ENCODE measurements at regions not wholly inside any gene's neighbourhood (a gene's known extent, or its start where the extent isn't known, plus 50 kb on each side); places are given as distances from the start of the nearest gene placed in this dataset.

GRCh38 chr2:3962719-3963118, 259.3 kb downstream of the DCDC2C start:
- DNase-seq: no peak

- no peak for DNase-seq
Measured at GRCh38 chr2:3965211-3965610, 261.8 kb downstream of the DCDC2C start.

DNA sequence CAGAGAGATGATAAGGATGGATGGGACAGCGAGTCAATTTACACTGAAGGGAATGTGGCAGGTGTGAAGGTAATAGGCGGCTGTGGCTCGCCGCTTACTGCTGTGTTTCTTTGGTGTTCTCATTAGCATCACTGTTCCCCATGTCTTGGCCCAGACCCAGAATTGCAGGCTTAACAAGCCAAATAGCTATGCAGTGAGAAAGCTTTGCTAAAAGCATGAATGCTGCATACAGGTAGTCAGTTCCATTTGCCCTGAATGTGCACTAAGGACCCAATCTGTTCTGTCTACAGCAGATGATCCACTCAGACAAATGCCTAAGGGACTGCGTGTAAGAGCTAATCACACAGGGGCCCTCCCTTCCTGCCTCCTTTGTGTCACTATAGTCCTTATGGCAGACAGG, 262.6 kb downstream of the DCDC2C start:
- DNase-seq: no peak

DNA sequence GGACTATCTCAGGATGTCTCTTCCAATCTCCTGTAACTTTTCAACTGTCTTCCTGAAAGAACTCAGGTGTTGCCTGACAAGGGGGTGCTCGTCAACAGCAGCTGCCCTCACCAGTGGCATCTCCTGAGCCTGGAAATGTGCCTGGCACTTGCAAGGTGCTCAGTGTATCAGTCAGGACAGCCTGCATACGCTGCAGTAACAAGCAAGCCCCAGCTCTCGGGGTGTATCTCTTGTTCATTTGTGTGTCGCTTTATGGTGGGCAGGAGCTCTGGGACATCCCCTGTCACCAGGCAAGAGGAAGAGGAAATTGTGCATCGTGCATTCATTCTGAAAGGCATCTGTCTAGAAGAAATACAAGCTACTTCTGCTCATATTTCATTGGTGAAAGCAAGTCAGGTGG, 263.1 kb downstream of the DCDC2C start:
- no peak for DNase-seq

GRCh38 chr2:3968736-3969135, 265.4 kb downstream of the DCDC2C start:
- no peak for DNase-seq

- DNase-seq: no peak
Measured at GRCh38 chr2:3970791-3971651, 267.6 kb downstream of the DCDC2C start.

GRCh38 chr2:3971652-3972192, 268.3 kb downstream of the DCDC2C start:
- no peak for DNase-seq

DNA sequence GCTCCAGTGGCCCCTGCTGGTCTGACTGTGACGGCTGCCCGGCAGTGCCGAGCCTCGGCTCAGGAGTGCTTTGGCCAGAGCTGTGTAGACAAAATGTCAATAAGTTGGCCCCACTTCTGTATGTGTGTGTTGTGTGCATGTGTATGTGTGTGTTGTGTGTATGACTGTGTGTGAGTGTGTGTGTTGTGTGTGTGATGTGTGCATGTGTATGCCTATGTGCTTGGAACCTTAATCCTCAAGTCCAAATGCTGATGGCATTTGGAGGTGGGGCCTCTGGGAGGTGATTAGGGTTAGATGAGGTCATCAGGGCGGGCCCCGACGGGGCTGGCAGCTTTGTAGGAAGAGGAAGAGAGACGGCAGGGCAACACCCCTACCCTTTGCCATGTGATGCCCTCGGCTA, 269.0 kb downstream of the DCDC2C start:
- DNase-seq: no peak

- DNase-seq: no peak
Measured at GRCh38 chr2:3974765-3975164, 271.4 kb downstream of the DCDC2C start.

DNA sequence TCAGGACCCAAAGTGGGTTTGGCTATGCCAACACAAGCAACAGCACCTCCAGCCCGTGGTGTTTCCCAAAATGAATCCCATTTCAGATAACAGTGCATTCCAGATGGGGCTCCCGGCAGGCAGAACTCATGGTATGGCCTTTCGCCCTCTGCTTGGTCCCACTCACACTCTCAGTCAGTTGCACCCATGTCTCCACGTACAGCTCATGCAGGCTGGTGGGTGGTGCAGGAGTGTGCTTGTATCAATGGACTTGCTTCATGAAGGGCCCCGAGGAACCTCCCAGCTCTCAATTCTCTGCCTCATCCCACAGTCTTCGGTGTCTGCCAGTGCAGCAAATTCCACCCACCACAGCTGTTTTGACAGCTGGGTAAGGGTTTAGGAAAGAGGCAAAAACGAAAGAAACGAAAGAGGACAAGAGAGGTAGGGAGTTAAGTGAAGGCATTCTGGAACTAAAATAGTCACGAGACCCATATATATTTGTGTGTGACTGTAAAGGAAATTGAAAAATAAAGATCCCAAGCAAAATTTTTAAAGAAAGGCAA, 278.1 kb downstream of the DCDC2C start:
- DNase-seq: no peak

DNA sequence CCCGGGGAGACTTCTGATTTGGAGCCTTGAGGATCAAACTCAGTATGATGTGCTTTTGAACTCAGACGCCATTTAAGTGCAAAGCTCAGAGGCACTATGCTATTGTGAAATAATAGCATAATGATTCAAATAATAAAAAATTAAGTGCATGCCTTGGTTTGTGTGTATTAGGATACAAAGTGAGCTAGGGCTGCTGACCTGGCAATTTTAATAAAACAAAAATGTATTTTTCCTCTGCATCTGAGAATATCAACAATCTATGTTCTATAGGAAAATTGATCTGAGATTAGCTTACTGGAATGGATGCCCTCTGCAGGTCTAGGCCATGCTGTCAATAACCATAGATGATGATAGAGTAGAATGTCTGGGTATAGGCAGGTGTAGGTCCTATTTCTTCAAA, 278.8 kb downstream of the DCDC2C start:
- no peak for DNase-seq

- DNase-seq: no peak
Measured at GRCh38 chr2:3986063-3986462, 282.7 kb downstream of the DCDC2C start.

GRCh38 chr2:3986530-3987258, 283.3 kb downstream of the DCDC2C start:
- no peak for DNase-seq

GRCh38 chr2:4002841-4003403, 299.5 kb downstream of the DCDC2C start:
- DNase-seq: no peak

GRCh38 chr2:4012197-4012596, 308.8 kb downstream of the DCDC2C start:
- DNase-seq: no peak

GRCh38 chr2:4018535-4018934, 315.2 kb downstream of the DCDC2C start:
- no peak for DNase-seq

DNA sequence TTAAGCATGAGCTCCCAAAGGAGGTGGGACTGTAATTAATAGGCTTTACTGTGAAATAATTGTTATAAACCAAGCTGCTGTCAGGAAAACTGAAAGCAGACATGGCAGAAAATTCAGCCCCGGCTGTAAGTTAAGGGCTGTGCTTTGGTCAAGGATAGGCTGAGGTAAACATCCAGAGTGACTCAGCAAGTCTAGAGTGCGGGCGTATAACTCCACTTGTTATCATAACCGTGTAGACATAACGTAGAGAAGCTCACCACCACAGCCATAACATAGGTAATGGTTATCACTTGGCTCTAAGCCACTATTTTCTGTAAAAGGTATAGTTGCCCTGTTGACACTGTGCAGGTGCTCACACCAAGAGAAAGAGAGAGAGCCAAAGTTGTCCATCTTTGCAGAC, 316.8 kb downstream of the DCDC2C start:
- no peak for DNase-seq

- DNase-seq: no peak
Measured at GRCh38 chr2:4020649-4021048, 317.3 kb downstream of the DCDC2C start.

GRCh38 chr2:4024605-4025004, 321.2 kb downstream of the DCDC2C start:
- no peak for DNase-seq

- no peak for DNase-seq
Measured at GRCh38 chr2:4029081-4029480, 325.7 kb downstream of the DCDC2C start.

- no peak for DNase-seq
Measured at GRCh38 chr2:4039896-4040295, 336.5 kb downstream of the DCDC2C start.

GRCh38 chr2:4047961-4048891, 344.9 kb downstream of the DCDC2C start:
- no peak for DNase-seq

Data from stimulated activated CD4-positive, alpha-beta T cell treated with anti-CD3 and anti-CD28 coated beads, Interleukin-2, amount 100 ng/mL, for 48 hours (primary cell).